GM18909 (cell line): ENCODE measurements at regions not wholly inside any gene's neighbourhood (a gene's known extent, or its start where the extent isn't known, plus 50 kb on each side); places are given as distances from the start of the nearest gene placed in this dataset.

Experiments
- ATAC-seq: cut with Tn5 transposase; IDR thresholded peaks from one replicate; pipeline ENCODE4 v1.9.1; 2021; ENCODE audit warnings: mild to moderate bottlenecking; ENCODE audit not compliant: unreplicated experiment, poor library complexity

DNA sequence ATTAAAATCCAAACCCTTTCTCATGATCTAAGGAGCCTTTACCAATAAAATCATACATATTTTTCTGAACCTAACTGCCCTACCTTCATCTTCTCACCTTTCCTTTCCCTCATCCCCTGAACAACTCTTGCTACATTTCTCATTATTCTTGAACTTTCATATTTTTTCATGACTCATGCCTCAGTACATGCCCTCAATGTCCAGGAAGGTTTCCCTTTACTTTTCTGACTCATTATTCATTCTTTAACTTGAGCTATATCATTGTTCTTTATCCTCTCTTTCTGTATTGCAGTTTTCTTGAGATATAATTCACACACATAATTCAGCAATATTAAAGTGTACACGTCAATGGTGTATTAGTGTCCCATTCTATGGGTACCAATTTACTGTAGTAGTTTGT, 231.0 kb downstream of the ALG10B start:
- no peak for ATAC-seq

DNA sequence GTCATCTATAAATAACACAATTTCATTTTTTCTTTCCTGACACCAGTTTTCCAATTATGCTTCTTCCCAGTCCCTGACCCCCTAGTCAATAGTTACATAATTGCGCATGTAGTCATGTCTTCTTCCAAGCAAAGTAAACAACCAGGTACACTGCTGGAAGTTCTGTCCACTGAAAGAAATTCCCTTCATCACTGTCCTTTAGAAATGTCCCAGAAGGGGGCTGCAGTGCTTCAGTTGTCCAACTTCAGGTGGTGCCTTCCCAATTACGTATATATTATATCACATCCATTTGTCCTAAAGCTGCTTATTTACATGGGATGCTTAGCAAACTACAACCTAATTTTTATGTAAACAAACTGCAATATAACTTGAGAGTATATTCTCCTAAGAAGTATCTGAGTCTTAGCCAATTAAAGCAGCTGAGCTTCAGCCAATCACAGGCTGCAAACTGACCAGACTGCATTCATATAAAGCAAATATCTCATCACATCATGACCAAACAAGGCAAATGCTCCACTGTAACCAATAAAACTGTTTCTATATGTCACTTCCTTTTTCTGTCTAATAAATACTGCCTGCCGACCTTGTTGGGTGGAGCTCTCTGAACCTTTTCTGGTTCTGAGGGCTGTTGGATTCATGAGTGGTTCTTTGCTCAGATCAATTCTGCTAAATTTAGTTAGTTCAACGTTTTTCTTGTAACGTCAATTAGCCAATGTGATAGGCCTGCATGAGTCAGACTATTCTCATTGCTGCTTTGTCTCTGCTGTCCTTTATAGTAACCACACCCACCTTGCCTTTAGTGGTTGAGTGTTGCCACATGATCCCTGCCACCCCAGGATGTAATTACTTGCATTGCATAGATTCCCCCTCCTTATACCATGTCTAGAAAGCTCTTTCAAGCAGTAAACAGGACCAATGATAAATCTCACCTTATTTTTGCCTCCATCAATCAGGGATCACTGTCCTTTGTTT, 239.3 kb downstream of the ALG10B start:
- ATAC-seq = no peak

DNA sequence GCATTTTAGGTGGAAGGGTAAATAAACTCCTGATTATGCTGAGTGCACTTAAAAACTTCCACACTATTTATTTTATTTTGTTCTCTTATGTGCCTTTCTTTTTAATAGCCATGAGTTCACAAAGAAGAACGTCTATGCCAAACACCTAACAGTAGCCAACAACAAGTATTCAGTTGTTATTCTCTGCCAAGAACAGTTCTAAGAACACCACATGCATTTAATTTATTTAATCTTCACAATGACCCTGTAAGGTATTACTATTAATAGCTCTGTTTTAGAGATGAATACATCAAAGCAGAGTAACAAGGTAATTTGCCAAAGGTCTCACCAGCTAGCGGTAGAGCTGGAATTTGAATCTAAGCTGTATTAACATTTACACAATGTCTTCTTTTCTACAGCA, 240.1 kb downstream of the ALG10B start:
- ATAC-seq = no peak

DNA sequence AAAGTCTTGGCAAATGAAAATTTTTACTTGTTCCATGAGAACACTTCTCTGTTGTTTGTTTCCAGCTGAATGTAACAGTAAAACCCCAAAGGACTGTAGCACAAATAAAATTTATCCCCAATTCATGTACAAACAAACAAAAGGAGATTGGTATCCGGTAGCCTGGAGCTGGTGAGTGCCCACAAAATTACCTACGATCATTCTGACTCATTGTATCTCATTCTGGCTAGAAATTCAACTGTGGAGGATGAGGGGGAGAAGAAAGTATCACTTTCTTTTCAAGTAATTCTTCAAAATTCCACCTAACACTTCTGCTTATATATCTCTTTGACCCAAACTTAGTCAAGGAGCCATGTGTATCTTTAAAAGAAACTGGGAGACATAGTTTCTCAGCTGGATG, 268.5 kb downstream of the ALG10B start:
- no peak for ATAC-seq

DNA sequence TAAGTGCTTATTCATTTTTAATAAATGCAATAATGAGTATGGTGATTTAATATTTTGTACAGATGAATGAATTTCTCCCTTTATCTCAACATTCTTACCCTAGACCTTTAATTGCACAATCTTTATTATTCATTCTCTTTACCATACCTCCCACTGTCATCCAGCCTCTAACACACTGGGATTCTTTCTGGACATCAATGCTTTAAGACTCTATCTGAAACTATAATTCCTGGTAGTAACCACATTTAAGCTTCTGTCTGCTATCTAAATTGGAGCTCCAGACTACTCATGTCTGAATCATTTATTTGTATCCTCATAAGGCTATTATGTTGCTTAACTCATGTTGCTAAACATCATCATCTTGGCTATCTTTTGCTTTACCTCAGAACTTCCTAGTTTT, 270.2 kb downstream of the ALG10B start:
- no peak for ATAC-seq

GRCh38 chr12:38587594-38587993, 271.0 kb downstream of the ALG10B start:
- ATAC-seq = no peak

DNA sequence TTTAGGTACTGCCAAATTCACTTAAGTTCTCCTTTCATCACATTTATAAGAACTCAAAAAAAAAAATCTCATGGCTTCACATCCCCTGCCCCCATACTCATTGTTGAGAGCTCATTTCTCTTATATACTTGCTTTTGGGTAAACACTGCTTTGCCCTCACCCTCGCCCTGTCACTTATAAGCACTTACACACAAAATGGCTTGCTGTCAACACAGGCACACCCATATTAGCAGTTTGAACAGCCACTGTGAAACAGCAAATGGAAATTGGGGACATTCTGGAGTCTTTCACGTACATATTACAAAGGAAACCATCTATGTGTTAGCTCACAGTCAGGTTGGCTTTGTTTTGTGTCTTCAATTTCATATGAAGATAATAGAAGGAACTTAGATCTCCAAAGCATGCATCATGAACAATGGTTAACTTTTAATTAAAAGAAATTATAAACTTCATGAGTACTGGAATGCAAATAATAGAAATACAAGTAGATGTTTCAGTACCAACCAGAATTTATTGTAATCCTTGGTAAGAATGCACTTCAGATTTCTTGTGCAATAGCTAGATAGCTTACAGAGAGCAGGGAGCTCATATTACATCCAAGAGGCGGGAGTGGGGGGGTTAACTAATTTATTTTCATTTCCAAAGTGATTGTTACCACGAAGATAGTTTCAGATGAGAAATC, 272.2 kb downstream of the ALG10B start:
- no peak for ATAC-seq

DNA sequence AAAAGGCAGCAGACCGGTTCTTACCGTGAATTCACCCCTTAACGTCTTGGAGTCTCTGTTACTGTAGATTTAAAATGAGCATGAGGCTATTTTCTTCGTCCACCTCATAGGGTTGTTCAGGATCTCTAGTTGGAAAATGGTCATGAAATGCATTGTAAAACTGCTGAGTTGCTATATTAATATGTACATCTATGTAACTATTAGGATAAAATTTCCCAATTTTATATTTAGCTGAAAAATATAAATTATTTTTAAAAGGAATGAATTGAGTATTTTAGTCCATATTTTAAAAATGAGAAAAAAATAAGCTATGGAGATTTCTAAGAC, 272.7 kb downstream of the ALG10B start:
- no peak for ATAC-seq

GRCh38 chr12:38601949-38602348, 285.4 kb downstream of the ALG10B start:
- no peak for ATAC-seq
